ENCODE measurements at regions not wholly inside any gene's neighbourhood (a gene's known extent, or its start where the extent isn't known, plus 50 kb on each side); places are given as distances from the start of the nearest gene placed in this dataset.

DNA sequence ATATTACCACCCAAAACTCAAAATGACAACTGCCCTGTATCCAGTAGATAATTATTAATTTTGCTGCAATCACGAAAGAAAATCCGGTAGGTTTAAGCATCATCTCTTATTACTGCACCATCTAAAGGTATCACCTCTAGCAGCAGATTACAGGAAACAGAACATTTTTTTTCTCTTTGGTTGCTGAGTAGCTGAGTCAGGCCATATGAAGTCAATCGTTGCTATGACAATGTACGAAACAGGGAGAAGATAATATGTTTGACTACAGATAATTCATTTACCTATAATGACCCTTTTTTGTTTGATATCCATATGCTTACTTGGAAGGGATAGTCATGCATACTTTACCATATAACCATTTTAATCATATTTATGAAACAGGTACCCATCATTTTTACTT, 831.6 kb upstream of the CHAC2 start:
- 94 to 97% methylated on average over 2 to 4 of the region's 4 CpGs for WGBS, 2 experiments (ENCODE audit: insufficient coverage in 1 of 2, insufficient read length in 1 of 2)
- Mint-ChIP-seq H3K27ac (no peak overlapping the region), H3K4me1 (no peaks in the 10 kb centered on the region), H3K27me3 (ENCODE audit: insufficient read depth) (no peaks in the 10 kb centered on the region), H3K36me3 (ENCODE audit: low read depth) (no peaks in the 10 kb centered on the region), H3K9me3 (peaks cover 1% of the 10 kb centered on the region), H3K4me3 (no peak overlapping the region)
- Histone ChIP-seq H3K4me3 (ENCODE audit: low read length) (no peak overlapping the region), H3K36me3 (ENCODE audit: control insufficient read depth, insufficient read depth, low read length) (no peaks in the 10 kb centered on the region), H3K27ac (ENCODE audit: low read depth, low read length) (no peak overlapping the region), H3K9ac (ENCODE audit: extremely low read depth, low read length, poor library complexity, severe bottlenecking) (no peak overlapping the region), H3K27me3 (ENCODE audit: control insufficient read depth, insufficient read depth, low read length, poor library complexity, severe bottlenecking) (no peaks in the 10 kb centered on the region), H3K4me1 (ENCODE audit: control insufficient read depth, insufficient read depth, low read length) (no peaks in the 10 kb centered on the region), H3K9me3 (ENCODE audit: control insufficient read depth, low read length) (no peaks in the 10 kb centered on the region)
- TF ChIP-seq, protein P1, sequence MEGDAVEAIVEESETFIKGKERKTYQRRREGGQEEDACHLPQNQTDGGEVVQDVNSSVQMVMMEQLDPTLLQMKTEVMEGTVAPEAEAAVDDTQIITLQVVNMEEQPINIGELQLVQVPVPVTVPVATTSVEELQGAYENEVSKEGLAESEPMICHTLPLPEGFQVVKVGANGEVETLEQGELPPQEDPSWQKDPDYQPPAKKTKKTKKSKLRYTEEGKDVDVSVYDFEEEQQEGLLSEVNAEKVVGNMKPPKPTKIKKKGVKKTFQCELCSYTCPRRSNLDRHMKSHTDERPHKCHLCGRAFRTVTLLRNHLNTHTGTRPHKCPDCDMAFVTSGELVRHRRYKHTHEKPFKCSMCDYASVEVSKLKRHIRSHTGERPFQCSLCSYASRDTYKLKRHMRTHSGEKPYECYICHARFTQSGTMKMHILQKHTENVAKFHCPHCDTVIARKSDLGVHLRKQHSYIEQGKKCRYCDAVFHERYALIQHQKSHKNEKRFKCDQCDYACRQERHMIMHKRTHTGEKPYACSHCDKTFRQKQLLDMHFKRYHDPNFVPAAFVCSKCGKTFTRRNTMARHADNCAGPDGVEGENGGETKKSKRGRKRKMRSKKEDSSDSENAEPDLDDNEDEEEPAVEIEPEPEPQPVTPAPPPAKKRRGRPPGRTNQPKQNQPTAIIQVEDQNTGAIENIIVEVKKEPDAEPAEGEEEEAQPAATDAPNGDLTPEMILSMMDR (conservative IDR thresholded peaks at IDR 0.05): no peak
- no peak for DNase-seq

DNA sequence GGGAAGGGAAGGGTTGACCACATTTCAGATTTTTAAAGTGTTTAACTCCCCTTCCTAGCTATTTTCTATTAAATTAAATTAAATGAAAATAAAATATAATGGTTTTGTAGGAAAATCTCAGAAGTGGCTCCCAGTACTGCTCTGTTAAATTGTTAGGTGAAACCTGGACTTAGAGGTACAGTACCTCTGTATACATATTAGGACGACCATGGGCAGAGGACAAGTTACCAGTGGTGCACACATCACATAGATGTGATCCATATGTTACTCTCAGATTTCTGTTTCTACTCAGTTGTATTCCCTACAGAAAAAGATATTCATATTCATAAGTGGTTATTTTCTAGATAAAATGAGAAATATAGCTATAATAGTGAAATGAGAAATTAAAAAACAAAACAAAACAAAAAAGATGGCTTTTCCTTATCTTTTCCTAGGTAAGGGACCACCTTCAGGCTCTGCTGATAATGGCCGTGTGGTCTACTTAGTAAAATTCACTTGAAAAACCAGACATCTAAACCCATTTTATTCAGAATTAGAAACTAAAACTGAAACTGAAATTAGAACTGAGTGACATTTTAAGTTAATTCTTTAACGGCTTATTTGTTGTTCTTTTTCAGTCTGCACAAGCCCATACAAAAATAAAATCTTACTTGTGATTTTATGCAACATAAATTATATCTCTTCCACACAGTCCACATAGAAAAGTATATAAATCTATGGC, 832.5 kb upstream of the CHAC2 start:
- H3K9ac ChIP-seq (ENCODE audit: extremely low read depth, low read length, poor library complexity, severe bottlenecking): no peak overlapping the region
- no peaks in the 10 kb centered on the region for H3K36me3 Mint-ChIP-seq (ENCODE audit: low read depth)
- H3K4me1 ChIP-seq (ENCODE audit: control insufficient read depth, insufficient read depth, low read length): no peaks in the 10 kb centered on the region
- no peak overlapping the region for H3K4me3 Mint-ChIP-seq
- TF ChIP-seq, protein P1 (conservative IDR thresholded peaks at IDR 0.05): no peak
- no peaks in the 10 kb centered on the region for H3K36me3 ChIP-seq (ENCODE audit: control insufficient read depth, insufficient read depth, low read length)
- no peak overlapping the region for H3K4me3 ChIP-seq (ENCODE audit: low read length)
- DNase-seq: no peak
- H3K9me3 ChIP-seq (ENCODE audit: control insufficient read depth, low read length): no peaks in the 10 kb centered on the region
- H3K4me1 Mint-ChIP-seq: no peaks in the 10 kb centered on the region
- peaks cover 10% of the 10 kb centered on the region for H3K9me3 Mint-ChIP-seq
- H3K27ac Mint-ChIP-seq: no peak overlapping the region
- no peak overlapping the region for H3K27ac ChIP-seq (ENCODE audit: low read depth, low read length)
- H3K27me3 ChIP-seq (ENCODE audit: control insufficient read depth, insufficient read depth, low read length, poor library complexity, severe bottlenecking): no peaks in the 10 kb centered on the region
- no peaks in the 10 kb centered on the region for H3K27me3 Mint-ChIP-seq (ENCODE audit: insufficient read depth)
- WGBS, 2 experiments (ENCODE audit: insufficient coverage in 1 of 2, insufficient read length in 1 of 2): 95 to 100% methylated on average over 2 to 3 of the region's 3 CpGs

DNA sequence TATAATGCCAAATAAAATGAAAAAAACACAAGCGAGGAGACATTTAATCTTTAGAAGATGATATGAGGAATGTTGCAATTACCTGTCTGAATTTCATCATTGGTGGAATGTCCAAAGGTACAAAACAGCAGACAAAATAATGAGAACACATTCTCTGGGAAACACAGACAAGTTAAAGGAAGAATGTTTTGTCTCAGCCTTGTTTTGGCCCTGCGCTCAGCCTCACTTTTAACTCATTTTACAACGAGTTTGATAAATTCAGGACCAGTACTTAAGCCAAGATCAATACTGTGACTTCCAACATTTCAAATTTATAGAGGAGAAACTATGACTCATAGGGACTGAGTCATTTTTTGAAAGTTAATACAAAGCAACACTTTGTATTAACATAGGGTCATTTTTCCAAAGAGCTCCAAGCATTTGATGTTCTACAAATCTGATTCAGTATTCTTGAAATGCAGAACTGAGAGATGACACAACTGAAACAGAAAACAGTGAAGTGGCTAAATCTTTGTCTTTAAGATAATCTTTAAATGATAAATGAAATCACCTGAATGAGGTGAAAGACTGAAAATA, 833.2 kb upstream of the CHAC2 start:
- Histone ChIP-seq H3K4me1 (ENCODE audit: control insufficient read depth, insufficient read depth, low read length) (no peaks in the 10 kb centered on the region), H3K36me3 (ENCODE audit: control insufficient read depth, insufficient read depth, low read length) (no peaks in the 10 kb centered on the region), H3K4me3 (ENCODE audit: low read length) (no peak overlapping the region), H3K9me3 (ENCODE audit: control insufficient read depth, low read length) (no peaks in the 10 kb centered on the region), H3K27me3 (ENCODE audit: control insufficient read depth, insufficient read depth, low read length, poor library complexity, severe bottlenecking) (no peaks in the 10 kb centered on the region), H3K27ac (ENCODE audit: low read depth, low read length) (no peak overlapping the region), H3K9ac (ENCODE audit: extremely low read depth, low read length, poor library complexity, severe bottlenecking) (no peak overlapping the region)
- peaks cover 16% of the 10 kb centered on the region for H3K9me3 Mint-ChIP-seq
- no peak overlapping the region for H3K27ac Mint-ChIP-seq
- no peak overlapping the region for H3K4me3 Mint-ChIP-seq
- no peak for DNase-seq
- H3K27me3 Mint-ChIP-seq (ENCODE audit: insufficient read depth): no peaks in the 10 kb centered on the region
- peaks cover 3% of the 10 kb centered on the region for H3K36me3 Mint-ChIP-seq (ENCODE audit: low read depth)
- H3K4me1 Mint-ChIP-seq: no peaks in the 10 kb centered on the region
- WGBS, 2 experiments (ENCODE audit: insufficient coverage in 1 of 2, insufficient read length in 1 of 2): 90 to 100% methylated on average over 2 to 3 of the region's 3 CpGs
- TF ChIP-seq, protein P1 (conservative IDR thresholded peaks at IDR 0.05): no peak
